ENCODE measurements at regions not wholly inside any gene's neighbourhood (a gene's known extent, or its start where the extent isn't known, plus 50 kb on each side); places are given as distances from the start of the nearest gene placed in this dataset.

DNA sequence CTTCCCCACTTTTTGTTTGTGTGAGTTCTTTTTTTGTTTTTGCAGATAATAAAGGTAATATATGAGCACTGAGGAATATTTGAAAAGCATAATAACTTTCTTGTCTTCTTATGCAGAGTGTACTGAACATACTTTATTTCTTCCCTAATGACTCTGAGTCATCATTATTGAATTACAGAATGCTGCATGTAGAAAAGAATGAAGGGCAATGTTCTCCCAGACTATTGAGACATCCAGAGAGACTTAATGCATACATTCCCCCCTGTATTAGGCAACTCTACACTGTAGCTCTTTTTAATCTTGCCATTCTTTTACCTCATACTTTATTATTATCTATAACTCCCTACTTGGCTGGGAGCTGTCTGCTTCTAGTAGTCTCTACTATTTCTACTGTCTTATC, 240.5 kb upstream of the ANKRD50 start:
- Histone ChIP-seq H3K4me1 (ENCODE audit: control insufficient read depth in 1 of 2, insufficient read depth in 2 of 2, low read length in 2 of 2) (no peaks in the 10 kb centered on the region), H3K9me3 (ENCODE audit: control insufficient read depth in 1 of 2, insufficient read depth in 1 of 2, low read depth in 1 of 2, low read length in 2 of 2) (no peaks in the 10 kb centered on the region), H3K27ac (ENCODE audit: low read depth, low read length) (no peak overlapping the region), H3K9ac (ENCODE audit: low read length) (no peak overlapping the region), H3K4me3 (replicated peaks in 1 of 2; ENCODE audit: low read depth in 1 of 2, low read length in 2 of 2) (no peak overlapping the region), H2AFZ (ENCODE audit: low read depth, low read length, poor library complexity, severe bottlenecking) (no peak overlapping the region), H4K20me1 (ENCODE audit: insufficient read depth) (no peaks in the 10 kb centered on the region), H3K79me2 (ENCODE audit: insufficient read depth, low read length) (no peaks in the 10 kb centered on the region), H3K4me2 (ENCODE audit: low read length) (no peak overlapping the region), H3K36me3 (ENCODE audit: control insufficient read depth in 1 of 2, insufficient read depth in 2 of 2, low read length in 2 of 2) (no peaks in the 10 kb centered on the region), H3K9me2 (ENCODE audit: insufficient read depth) (no peaks in the 10 kb centered on the region), H3K27me3 (ENCODE audit: insufficient read depth, low read length) (no peaks in the 10 kb centered on the region)
- POLR2A ChIA-PET = no interaction called here
- RAD21 ChIA-PET (ENCODE audit: low non-redundant PET in 1 of 2, low total read pairs in 2 of 2, uncharacterized antibody in 2 of 2, unreplicated experiment in 2 of 2) = no interaction called here
- no TSS peak for BruUV-seq (replicated peaks)
- DNase-seq (ENCODE audit: low read depth, low spot score) (no peak), ATAC-seq (no peak)
- intact Hi-C loops (cut with micrococcal nuclease) = no loop called here
- CTCF ChIA-PET = interaction anchor here (2.0 kb wide), 1 partner anchor 8 kb away, joined by 8 read pairs; no protein-coding TSS in a partner anchor
- TF ChIP-seq TCF7L2 (IDR thresholded peaks at IDR 0.05; ENCODE audit: borderline replicate concordance, extremely low read depth, insufficient read depth, insufficient read length) = no peak
- TF ChIP-seq ZNF274 (IDR thresholded peaks at IDR 0.05; ENCODE audit: low read depth, low read length) = no peak
- TF ChIP-seq RAD21 (IDR thresholded peaks at IDR 0.05; ENCODE audit: low read depth) = no peak
- TF ChIP-seq ZBTB33 (IDR thresholded peaks at IDR 0.05; ENCODE audit: extremely low read depth, insufficient replicate concordance, low read length) = no peak
- TF ChIP-seq ZFX (IDR thresholded peaks at IDR 0.05) = no peak
- no peak for TF ChIP-seq CEBPB (IDR thresholded peaks at IDR 0.05; ENCODE audit: low read depth)
- TF ChIP-seq EGR1 (IDR thresholded peaks at IDR 0.05; ENCODE audit: low read depth) = no peak
- TF ChIP-seq YY1 (IDR thresholded peaks at IDR 0.05; ENCODE audit: extremely low read depth, insufficient replicate concordance, low read depth, low read length) = no peak
- TF ChIP-seq, protein P1, sequence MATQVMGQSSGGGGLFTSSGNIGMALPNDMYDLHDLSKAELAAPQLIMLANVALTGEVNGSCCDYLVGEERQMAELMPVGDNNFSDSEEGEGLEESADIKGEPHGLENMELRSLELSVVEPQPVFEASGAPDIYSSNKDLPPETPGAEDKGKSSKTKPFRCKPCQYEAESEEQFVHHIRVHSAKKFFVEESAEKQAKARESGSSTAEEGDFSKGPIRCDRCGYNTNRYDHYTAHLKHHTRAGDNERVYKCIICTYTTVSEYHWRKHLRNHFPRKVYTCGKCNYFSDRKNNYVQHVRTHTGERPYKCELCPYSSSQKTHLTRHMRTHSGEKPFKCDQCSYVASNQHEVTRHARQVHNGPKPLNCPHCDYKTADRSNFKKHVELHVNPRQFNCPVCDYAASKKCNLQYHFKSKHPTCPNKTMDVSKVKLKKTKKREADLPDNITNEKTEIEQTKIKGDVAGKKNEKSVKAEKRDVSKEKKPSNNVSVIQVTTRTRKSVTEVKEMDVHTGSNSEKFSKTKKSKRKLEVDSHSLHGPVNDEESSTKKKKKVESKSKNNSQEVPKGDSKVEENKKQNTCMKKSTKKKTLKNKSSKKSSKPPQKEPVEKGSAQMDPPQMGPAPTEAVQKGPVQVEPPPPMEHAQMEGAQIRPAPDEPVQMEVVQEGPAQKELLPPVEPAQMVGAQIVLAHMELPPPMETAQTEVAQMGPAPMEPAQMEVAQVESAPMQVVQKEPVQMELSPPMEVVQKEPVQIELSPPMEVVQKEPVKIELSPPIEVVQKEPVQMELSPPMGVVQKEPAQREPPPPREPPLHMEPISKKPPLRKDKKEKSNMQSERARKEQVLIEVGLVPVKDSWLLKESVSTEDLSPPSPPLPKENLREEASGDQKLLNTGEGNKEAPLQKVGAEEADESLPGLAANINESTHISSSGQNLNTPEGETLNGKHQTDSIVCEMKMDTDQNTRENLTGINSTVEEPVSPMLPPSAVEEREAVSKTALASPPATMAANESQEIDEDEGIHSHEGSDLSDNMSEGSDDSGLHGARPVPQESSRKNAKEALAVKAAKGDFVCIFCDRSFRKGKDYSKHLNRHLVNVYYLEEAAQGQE (IDR thresholded peaks at IDR 0.05; ENCODE audit: low read depth) = no peak
- TF ChIP-seq ELF1 (IDR thresholded peaks at IDR 0.05; ENCODE audit: borderline replicate concordance, low read depth) = no peak
- no peak for TF ChIP-seq POLR2AphosphoS5 (IDR thresholded peaks at IDR 0.05; ENCODE audit: low read depth, low read length)
- no peak for TF ChIP-seq MAX (IDR thresholded peaks at IDR 0.05)
- no peak for TF ChIP-seq ATF3 (IDR thresholded peaks at IDR 0.05)
- TF ChIP-seq FOSL1 (IDR thresholded peaks at IDR 0.05; ENCODE audit: low read depth) = no peak
- TF ChIP-seq, protein P2, sequence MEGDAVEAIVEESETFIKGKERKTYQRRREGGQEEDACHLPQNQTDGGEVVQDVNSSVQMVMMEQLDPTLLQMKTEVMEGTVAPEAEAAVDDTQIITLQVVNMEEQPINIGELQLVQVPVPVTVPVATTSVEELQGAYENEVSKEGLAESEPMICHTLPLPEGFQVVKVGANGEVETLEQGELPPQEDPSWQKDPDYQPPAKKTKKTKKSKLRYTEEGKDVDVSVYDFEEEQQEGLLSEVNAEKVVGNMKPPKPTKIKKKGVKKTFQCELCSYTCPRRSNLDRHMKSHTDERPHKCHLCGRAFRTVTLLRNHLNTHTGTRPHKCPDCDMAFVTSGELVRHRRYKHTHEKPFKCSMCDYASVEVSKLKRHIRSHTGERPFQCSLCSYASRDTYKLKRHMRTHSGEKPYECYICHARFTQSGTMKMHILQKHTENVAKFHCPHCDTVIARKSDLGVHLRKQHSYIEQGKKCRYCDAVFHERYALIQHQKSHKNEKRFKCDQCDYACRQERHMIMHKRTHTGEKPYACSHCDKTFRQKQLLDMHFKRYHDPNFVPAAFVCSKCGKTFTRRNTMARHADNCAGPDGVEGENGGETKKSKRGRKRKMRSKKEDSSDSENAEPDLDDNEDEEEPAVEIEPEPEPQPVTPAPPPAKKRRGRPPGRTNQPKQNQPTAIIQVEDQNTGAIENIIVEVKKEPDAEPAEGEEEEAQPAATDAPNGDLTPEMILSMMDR (IDR thresholded peaks at IDR 0.05 in 2 of 3, conservative IDR thresholded peaks at IDR 0.05 in 1 of 3; ENCODE audit: borderline replicate concordance in 1 of 3, insufficient read depth in 1 of 3, low read depth in 2 of 3, low read length in 2 of 3) = no peak
- no peak for TF ChIP-seq EZH2phosphoT487 (IDR thresholded peaks at IDR 0.05; ENCODE audit: borderline replicate concordance)
- no peak for TF ChIP-seq JUND (IDR thresholded peaks at IDR 0.05)
- no peak for TF ChIP-seq CBX3 (IDR thresholded peaks at IDR 0.05; ENCODE audit: low read depth)
- TF ChIP-seq SP1 (IDR thresholded peaks at IDR 0.05; ENCODE audit: low read depth) = no peak
- no peak for TF ChIP-seq SIN3A (IDR thresholded peaks at IDR 0.05; ENCODE audit: low read depth)

All from HCT116 (cell line).